Activated naive CD8-positive, alpha-beta T cell treated with anti-CD3 and anti-CD28 coated beads, Interleukin-2, amount 10 ng/mL, durations not matched to agents 7 days and 5 days (primary cell): ENCODE measurements at regions not wholly inside any gene's neighbourhood (a gene's known extent, or its start where the extent isn't known, plus 50 kb on each side); places are given as distances from the start of the nearest gene placed in this dataset.

Experiments used
- ATAC-seq: fragments of 150-1000 bp; cut with Tn5 transposase; one replicate; pipeline ENCODE4 v1.10.0; 2021; ENCODE audit warnings: low read depth, moderate library complexity
- POLR2A ChIA-PET: fragments of 350-600 bp; sonication (Branson Sonifier 250); formaldehyde crosslinking; loops from one replicate; lab custom pipeline; 2021; ENCODE audit warnings: antibody characterized with exemption; lab: Charles Lee
- DNase-seq: peaks from one replicate; pipeline ENCODE4 v3.0.0; 2021
- H3K27ac Mint-ChIP-seq: one replicate; pipeline ENCODE4 v1.8.0; 2022; ENCODE audit warnings: mild to moderate bottlenecking, mixed read lengths
- H3K27me3 Mint-ChIP-seq: one replicate; pipeline ENCODE4 v1.8.0; 2022; ENCODE audit warnings: mild to moderate bottlenecking, moderate library complexity, mixed read lengths
- H3K36me3 Mint-ChIP-seq: one replicate; pipeline ENCODE4 v1.8.0; 2021; ENCODE audit warnings: mild to moderate bottlenecking, mixed read lengths
- H3K4me1 Mint-ChIP-seq: one replicate; pipeline ENCODE4 v1.8.0; 2021; ENCODE audit warnings: mixed read lengths
- H3K4me3 Mint-ChIP-seq: one replicate; pipeline ENCODE4 v1.8.0; 2022; ENCODE audit warnings: mild to moderate bottlenecking, moderate library complexity, mixed read lengths
- H3K9me3 Mint-ChIP-seq: one replicate; pipeline ENCODE4 v1.8.0; 2021; ENCODE audit warnings: mixed read lengths

DNA sequence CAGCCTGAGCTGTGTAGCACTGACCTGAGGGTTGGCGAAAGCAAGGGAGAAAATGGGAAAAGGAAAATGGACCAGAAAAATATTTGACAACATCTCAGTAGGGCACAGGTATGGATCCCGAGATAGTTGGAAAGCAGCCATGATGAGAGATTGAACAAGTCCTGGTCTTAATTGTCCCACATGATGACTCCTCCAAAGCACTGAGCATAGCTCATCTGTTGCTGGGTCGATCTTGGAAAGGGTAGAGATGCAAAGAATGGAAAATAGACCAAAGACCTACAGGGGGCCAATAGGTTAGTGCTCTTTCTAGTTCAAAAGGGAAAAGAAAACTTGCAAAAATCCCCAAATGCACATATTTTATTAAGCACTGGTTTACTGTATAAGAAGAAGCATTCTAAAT, 251.9 kb downstream of the SEC23A start:
- ATAC-seq (no peak), DNase-seq (no peak)
- no peaks in the 10 kb centered on the region for H3K4me1 Mint-ChIP-seq
- POLR2A ChIA-PET, result no interaction called here
- H3K27ac Mint-ChIP-seq, result no peak overlapping the region
- peaks cover 2% of the 10 kb centered on the region for H3K27me3 Mint-ChIP-seq
- H3K36me3 Mint-ChIP-seq, result no peaks in the 10 kb centered on the region
- H3K9me3 Mint-ChIP-seq, result no peaks in the 10 kb centered on the region
- no peak overlapping the region for H3K4me3 Mint-ChIP-seq

DNA sequence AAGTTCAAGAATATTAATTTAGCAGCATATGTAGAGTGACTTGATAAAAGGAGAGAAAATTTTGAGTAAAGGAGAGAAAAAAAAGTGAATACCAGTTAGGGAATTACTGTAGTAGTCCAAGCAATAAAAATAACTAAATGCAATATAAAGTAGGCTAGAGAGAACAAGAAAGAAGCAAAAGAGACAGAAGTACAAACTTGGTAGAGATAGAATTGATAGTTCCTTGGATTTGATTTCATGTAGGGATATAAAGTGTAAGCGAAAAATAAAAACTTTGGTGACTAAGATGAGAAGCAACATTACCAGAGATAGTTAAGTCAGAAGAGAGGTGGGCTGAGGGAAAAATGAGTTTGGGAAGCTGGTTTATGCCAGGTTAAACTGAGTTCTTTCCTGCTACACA, 252.4 kb downstream of the SEC23A start:
- POLR2A ChIA-PET, result no interaction called here
- no peak overlapping the region for H3K4me3 Mint-ChIP-seq
- DNase-seq (no peak), ATAC-seq (no peak)
- no peak overlapping the region for H3K27ac Mint-ChIP-seq
- no peaks in the 10 kb centered on the region for H3K4me1 Mint-ChIP-seq
- H3K27me3 Mint-ChIP-seq, result peaks cover 2% of the 10 kb centered on the region
- H3K9me3 Mint-ChIP-seq, result no peaks in the 10 kb centered on the region
- H3K36me3 Mint-ChIP-seq, result no peaks in the 10 kb centered on the region

DNA sequence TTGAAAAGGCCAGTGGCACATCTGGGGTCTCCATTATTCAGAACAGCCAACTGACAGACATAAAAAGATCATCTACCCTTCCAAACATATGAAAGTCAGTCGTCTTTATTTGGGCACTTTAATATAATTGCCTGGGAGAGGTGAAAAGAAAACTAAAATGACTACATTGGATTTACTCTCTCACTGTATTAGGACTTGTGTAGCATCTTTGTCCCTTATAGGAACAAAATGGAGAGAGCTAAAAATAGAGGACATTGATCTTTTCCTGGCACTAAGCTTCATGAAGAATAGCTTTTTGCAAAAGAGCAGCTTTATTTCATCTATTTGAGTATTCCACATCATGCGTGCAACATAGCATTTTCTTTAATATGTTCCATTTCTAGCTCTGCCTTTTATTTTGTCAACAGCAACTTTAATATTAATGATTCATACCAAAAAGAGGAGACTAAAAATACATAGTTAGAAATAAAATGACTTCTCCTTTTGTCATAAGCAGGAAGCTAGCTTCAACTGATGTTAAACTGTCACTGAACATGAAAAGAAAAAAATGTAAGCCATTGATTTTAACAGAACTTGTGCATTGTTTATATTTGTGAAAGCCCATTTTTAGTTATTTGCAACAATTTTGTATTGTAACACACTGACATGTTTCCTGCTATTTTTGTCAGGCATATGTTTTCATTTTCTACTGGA, 254.6 kb downstream of the SEC23A start:
- H3K36me3 Mint-ChIP-seq, result no peaks in the 10 kb centered on the region
- no peaks in the 10 kb centered on the region for H3K27me3 Mint-ChIP-seq
- DNase-seq (no peak), ATAC-seq (no peak)
- H3K9me3 Mint-ChIP-seq, result no peaks in the 10 kb centered on the region
- H3K27ac Mint-ChIP-seq, result no peak overlapping the region
- no peaks in the 10 kb centered on the region for H3K4me1 Mint-ChIP-seq
- POLR2A ChIA-PET, result no interaction called here
- no peak overlapping the region for H3K4me3 Mint-ChIP-seq

DNA sequence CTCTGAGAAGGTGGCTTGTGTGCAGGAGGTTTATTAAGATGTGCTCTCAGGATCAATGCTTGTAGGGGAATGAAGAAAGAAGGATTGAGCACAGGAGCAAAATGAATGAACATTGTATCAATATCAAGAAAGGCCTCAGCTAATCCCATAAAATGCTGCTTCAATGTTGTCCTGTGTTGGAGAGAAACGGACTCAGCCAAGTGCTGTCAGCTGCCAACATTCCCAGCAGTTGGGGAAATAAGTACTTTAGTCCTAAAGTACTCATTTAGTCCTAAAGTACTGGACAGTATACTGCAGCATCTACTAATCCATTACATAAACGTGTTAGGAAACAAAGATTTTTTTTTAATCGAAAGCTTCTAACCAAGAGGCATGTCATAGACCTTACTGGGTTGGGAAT, 255.9 kb downstream of the SEC23A start:
- no peak for ATAC-seq
- H3K4me3 Mint-ChIP-seq, result no peak overlapping the region
- H3K27me3 Mint-ChIP-seq, result no peaks in the 10 kb centered on the region
- no peaks in the 10 kb centered on the region for H3K9me3 Mint-ChIP-seq
- no peak for DNase-seq
- no peak overlapping the region for H3K27ac Mint-ChIP-seq
- POLR2A ChIA-PET, result no interaction called here
- H3K36me3 Mint-ChIP-seq, result no peaks in the 10 kb centered on the region
- no peaks in the 10 kb centered on the region for H3K4me1 Mint-ChIP-seq

DNA sequence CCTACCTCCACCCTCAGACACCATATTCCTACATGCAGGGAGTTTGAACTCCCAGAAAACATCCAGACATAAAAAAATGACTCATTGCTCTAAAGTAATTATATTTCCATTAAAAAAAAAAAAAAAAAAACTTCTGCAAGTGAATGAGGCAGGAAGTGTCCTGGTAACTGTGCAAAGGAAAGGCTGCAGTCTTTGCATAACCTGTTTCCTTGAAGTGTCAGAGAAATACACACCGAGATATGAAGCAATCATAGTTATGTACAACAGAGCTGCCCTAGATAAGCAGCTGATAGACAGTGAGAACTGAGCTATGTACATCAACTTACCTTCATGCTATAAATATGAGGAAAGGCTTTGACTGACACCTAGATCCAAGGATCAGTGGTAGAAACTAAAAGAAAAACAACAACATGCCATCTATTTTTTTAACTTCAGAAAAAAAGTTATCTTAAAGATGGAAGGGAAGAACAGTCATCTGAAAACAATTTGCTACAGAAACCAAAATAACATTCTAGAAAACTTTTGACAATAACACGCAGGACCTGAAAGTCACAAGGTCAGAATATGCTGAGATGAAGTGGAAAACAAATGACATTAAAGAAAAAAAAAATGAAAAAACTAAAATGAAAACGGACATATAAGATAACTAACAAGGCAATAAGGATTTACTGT, 263.2 kb downstream of the SEC23A start:
- ATAC-seq (no peak), DNase-seq (no peak)
- no peaks in the 10 kb centered on the region for H3K27me3 Mint-ChIP-seq
- H3K9me3 Mint-ChIP-seq, result no peaks in the 10 kb centered on the region
- H3K27ac Mint-ChIP-seq, result no peak overlapping the region
- POLR2A ChIA-PET, result no interaction called here
- no peaks in the 10 kb centered on the region for H3K4me1 Mint-ChIP-seq
- H3K36me3 Mint-ChIP-seq, result no peaks in the 10 kb centered on the region
- no peak overlapping the region for H3K4me3 Mint-ChIP-seq

DNA sequence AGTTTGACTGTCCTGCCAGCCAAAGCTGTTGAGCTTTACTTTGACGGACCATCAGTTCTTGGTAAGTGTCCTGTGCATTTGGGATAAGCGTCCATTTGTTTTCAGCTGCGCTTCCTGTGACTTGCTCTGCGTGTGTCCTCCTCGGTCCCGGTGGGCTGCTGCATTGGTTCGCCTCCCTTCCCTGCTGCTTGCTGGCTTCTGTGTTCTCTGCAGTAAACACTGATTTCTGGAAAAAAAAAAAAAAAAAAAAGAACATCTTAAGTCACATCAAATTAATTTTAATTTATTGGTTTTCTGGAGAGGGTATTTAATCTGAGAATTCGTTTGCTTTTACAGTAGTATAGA, 264.1 kb downstream of the SEC23A start:
- Mint-ChIP-seq H3K4me3 (no peak overlapping the region), H3K36me3 (no peaks in the 10 kb centered on the region), H3K9me3 (no peaks in the 10 kb centered on the region), H3K27ac (no peak overlapping the region), H3K27me3 (no peaks in the 10 kb centered on the region), H3K4me1 (no peaks in the 10 kb centered on the region)
- POLR2A ChIA-PET, result no interaction called here
- ATAC-seq, result no peak
- no peak for DNase-seq

DNA sequence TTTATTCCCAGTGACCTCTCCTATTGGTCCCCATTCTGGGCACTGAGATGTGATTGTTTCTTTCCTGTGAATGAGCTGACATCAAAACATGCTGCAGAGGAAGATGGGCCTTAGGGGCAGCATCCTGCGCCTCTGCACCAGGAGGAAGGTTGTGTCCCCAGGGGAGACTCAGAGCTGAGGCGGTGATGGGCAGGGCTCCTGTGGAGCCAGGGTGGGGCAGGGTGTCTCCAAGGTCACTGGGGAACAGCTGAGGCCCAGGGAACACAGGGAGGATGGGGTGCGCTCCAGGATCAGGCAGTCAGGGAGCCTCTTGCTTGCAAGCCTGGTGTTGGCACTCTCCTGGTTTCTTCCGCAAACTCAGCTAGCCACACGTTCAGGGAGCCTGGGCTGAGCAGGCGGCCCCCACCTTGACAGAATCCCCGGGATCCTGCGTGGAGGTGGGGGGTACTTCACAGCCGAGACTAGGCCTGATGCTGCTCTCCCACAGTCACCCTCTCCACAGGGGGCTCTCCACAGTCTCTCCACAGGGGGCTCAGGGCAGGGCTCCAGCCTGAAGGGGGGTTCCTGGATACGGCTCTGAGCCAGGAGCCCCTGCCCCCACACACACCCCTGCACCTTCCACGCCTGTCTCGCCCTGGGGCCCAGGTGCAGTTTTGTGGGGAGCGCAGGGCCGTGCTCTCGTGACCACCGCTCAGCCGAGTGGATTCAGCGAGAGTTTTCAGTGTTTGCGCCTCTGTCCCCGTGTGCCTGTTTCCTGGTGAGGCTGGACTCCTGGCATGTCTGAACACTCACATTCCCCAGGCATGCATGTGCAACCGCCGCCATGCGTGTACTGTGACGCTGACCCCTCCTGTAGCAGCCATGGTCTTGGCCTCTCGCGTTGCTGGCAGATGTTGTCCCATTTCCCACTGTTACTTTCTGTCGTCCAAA, 264.7 kb downstream of the SEC23A start:
- H3K9me3 Mint-ChIP-seq, result no peaks in the 10 kb centered on the region
- no peaks in the 10 kb centered on the region for H3K36me3 Mint-ChIP-seq
- DNase-seq, result no peak
- H3K27me3 Mint-ChIP-seq, result no peaks in the 10 kb centered on the region
- no peak overlapping the region for H3K27ac Mint-ChIP-seq
- no peaks in the 10 kb centered on the region for H3K4me1 Mint-ChIP-seq
- H3K4me3 Mint-ChIP-seq, result no peak overlapping the region
- POLR2A ChIA-PET, result no interaction called here
- no peak for ATAC-seq

DNA sequence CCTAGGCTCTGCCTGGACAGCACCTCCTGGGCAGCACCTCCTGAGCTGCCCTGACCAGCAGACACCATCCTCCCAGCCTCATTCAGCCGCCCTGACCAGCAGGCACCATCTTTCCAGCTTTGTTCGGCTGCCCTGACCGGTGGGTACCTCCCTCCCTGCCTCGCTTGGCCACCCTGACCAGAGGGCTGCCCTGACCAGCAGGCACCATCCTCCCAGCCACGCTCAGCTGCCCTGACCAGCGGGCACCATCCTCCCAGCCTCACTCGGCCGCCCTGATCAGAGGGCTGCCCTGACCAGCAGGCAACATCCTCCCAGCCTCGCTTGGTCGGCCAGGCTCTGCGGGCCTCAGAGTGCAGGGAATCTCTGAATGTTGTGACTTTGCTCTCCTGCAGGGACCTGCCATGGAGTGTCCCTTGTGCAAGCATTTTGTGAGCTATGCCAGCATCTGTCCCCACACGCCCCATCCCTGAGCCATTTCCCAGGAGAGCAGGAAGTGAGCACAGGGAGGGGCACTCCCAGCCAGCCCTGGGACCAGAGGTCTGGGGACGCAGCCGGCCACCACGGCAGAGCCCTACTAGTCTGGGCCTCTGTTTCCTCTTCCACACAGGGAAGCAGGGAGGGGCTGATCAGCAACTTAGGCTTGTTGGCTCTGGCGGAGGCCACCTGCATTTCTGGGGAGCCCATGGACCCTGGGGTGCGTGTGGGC, 265.5 kb downstream of the SEC23A start:
- no peak for DNase-seq
- Mint-ChIP-seq H3K4me3 (no peak overlapping the region), H3K9me3 (no peaks in the 10 kb centered on the region), H3K27me3 (no peaks in the 10 kb centered on the region), H3K4me1 (no peaks in the 10 kb centered on the region), H3K27ac (no peak overlapping the region), H3K36me3 (no peaks in the 10 kb centered on the region)
- no peak for ATAC-seq
- POLR2A ChIA-PET, result no interaction called here

DNA sequence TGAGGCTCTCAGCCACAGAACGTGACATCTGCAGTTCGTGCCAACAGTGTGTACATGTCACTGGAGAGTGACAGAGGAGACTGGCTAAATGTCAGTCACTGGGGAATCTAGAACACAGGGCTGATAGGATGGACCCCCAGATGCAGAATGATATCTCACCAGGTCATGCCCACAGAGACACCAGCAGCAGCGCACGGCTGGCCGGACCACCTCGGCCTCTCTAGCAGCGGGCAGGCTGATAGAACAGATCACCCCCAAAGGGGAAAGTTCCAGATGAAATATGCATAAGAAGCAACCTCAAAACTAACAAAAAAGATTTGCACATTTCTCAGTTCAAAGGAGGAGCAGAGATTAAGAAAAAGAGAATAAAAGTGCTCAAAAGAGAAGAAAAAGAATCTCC, 266.5 kb downstream of the SEC23A start:
- Mint-ChIP-seq H3K36me3 (no peaks in the 10 kb centered on the region), H3K4me1 (no peaks in the 10 kb centered on the region), H3K9me3 (no peaks in the 10 kb centered on the region), H3K27me3 (no peaks in the 10 kb centered on the region), H3K4me3 (no peak overlapping the region), H3K27ac (no peak overlapping the region)
- POLR2A ChIA-PET, result no interaction called here
- no peak for ATAC-seq
- DNase-seq, result no peak

DNA sequence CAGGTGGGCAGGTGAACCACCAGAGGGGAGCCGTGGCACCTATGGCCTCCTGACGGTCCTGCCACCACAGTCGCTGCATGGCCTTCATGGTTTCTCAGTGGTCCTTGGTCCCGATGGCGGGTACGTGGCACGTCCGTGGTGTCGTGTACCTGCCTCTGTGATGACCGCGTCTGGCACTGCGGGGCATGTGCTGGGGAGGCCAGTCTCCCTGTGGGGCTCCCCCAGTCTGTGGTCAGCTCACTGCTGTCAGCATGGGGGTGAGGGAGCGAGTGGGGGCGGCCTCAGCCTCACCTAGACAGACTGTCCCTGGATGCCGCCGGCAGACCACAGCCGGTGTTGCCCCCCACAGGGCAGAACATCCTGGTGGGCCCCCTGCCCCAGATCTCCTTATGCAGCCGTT, 267.2 kb downstream of the SEC23A start:
- Mint-ChIP-seq H3K27ac (no peak overlapping the region), H3K4me3 (no peak overlapping the region), H3K9me3 (no peaks in the 10 kb centered on the region), H3K4me1 (no peaks in the 10 kb centered on the region), H3K27me3 (no peaks in the 10 kb centered on the region), H3K36me3 (no peaks in the 10 kb centered on the region)
- DNase-seq (no peak), ATAC-seq (no peak)
- POLR2A ChIA-PET, result no interaction called here

DNA sequence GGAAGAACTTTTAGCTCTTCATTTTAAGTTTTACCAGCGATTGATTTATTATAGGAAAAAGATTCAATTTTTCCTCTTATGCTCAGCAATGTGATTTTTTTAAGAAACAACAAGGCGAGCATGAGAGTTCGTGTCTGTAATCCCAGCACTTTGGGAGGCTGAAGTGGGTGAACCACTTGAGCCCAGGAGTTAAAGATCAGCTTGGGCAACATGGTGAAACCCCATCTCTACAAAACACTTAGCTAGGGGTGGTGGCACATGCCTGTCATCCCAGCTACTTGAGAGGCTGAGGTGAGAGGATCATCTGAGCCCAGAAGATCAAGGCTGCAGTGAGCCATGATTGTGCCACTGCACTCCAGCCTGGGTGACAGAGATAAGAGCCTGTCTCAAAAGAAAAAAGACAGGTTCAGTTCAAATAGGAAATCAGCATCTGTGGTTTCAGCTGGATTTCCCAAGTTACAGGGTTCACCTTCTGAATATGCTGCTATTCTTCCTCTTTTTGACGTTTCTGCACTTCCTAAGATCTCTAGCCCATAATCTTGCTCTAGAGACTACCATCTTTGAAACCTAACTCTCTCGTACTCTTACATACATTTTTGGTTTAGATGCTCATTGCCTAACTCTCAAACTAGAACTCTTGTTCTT, 274.7 kb downstream of the SEC23A start:
- H3K27me3 Mint-ChIP-seq, result peaks cover 2% of the 10 kb centered on the region
- DNase-seq, result no peak
- no peak for ATAC-seq
- H3K27ac Mint-ChIP-seq, result no peak overlapping the region
- no peaks in the 10 kb centered on the region for H3K9me3 Mint-ChIP-seq
- no peaks in the 10 kb centered on the region for H3K36me3 Mint-ChIP-seq
- no peak overlapping the region for H3K4me3 Mint-ChIP-seq
- POLR2A ChIA-PET, result no interaction called here
- no peaks in the 10 kb centered on the region for H3K4me1 Mint-ChIP-seq

DNA sequence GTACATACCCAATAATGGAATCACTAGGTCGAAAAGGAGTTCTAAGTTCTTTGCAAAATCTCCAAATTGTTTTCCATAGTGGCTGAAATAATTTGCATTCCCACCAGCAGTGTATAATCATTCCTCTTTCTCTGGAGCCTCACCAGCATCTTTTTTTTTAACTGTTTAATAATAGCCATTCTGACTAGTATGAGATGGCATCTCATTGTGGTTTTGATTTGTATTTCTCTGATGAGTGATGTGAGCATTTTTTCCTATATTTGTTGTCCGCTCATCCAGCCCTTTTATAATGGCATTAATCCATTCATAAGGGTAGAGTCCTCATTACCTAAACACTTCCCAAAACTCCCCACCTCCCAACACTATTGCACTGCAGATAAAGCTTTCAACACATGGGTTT, 278.3 kb downstream of the SEC23A start:
- no peak overlapping the region for H3K27ac Mint-ChIP-seq
- no peaks in the 10 kb centered on the region for H3K9me3 Mint-ChIP-seq
- POLR2A ChIA-PET, result no interaction called here
- ATAC-seq (no peak), DNase-seq (no peak)
- H3K27me3 Mint-ChIP-seq, result no peaks in the 10 kb centered on the region
- no peak overlapping the region for H3K4me3 Mint-ChIP-seq
- H3K36me3 Mint-ChIP-seq, result no peaks in the 10 kb centered on the region
- H3K4me1 Mint-ChIP-seq, result no peaks in the 10 kb centered on the region

DNA sequence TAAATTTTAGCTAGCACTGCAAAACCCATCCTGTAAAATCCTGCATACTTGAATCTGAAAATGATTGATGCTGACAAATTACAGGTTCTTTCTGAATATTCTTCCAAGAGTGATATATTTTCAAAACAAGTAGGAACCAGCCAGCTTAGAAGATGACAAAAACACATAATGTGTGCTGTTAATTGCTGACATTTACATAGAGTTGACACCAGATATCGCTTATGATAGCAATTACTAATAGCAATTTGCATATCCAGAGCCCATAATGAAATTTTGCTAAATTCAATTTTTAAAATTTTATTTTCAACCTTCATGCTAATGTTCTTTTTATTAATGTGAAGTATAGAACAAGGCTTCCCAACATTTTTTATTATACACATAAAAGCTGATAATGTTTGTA, 284.5 kb downstream of the SEC23A start:
- no peak for ATAC-seq
- no peaks in the 10 kb centered on the region for H3K9me3 Mint-ChIP-seq
- POLR2A ChIA-PET, result no interaction called here
- H3K4me3 Mint-ChIP-seq, result no peak overlapping the region
- H3K4me1 Mint-ChIP-seq, result no peaks in the 10 kb centered on the region
- no peak overlapping the region for H3K27ac Mint-ChIP-seq
- DNase-seq, result no peak
- H3K27me3 Mint-ChIP-seq, result no peaks in the 10 kb centered on the region
- no peaks in the 10 kb centered on the region for H3K36me3 Mint-ChIP-seq
